T47D (cell line): ENCODE measurements at regions not wholly inside any gene's neighbourhood (a gene's known extent, or its start where the extent isn't known, plus 50 kb on each side); places are given as distances from the start of the nearest gene placed in this dataset.
A peak's percentile ranks its signal among the peaks of the same experiment; 100 is the strongest.

Experiments used
- DNase-seq, 2 experiments: peaks; one replicate each; pipeline versions ENCODE4 v3.0.0 to v3.0.0-alpha.2; 2011 to 2012; ENCODE audit warnings: low read depth in 1 of 2, low spot score in 1 of 2
- JUND ChIP-seq: IDR thresholded peaks from 2 replicates; pipeline ENCODE4 v1.6.1; 2012; ENCODE audit warnings: low read depth
- in situ Hi-C: cut with HindIII; loops from 2 replicates; pipeline ENCODE4 v1.10.0; 2016; ENCODE audit warnings: low sequenced_read_pairs, low pct_unique_long_range_greater_than_20kb

DNA sequence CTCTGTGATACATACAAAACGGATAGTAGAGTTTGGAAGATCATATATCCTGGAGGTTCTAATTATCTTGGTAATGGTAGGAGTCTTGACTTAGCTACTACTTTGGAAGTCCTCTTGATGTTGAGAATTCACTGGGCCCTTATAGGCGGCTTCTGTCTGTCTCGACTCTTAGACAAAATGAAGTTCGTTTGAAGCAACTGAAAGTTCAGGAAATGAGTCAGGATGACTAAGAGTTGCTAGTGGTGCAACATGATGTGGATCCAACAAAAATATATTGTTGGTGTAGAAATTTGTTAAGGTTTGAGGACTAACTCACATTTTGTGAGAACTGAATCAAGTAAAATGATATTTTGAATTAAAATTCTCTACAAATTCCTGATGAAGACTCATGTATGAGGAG lies 272.7 kb downstream of the AEBP2 start:
- no peak for TF ChIP-seq JUND
- in situ Hi-C loops: no loop called here
- DNase-seq: no peak

DNA sequence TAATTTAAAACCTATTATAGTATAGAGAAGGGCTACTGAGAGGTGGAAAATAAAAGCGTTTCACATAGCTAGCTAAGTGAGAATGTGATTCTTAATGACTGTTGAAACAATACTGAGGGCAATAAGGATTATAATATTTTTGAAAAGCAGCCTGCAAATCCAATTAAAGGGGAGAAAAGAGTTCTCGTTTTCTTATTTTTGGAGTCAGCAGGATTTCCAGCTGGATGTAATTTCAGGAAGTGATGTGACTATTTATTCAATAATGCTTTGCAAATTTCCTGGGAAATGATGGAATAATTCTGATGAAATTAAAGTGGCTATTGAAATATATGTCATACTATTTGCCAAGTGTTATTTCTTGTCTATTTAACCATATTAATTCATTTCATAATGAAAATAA lies 279.1 kb downstream of the AEBP2 start:
- DNase-seq: no peak
- in situ Hi-C loops: no loop called here
- no peak for TF ChIP-seq JUND

DNA sequence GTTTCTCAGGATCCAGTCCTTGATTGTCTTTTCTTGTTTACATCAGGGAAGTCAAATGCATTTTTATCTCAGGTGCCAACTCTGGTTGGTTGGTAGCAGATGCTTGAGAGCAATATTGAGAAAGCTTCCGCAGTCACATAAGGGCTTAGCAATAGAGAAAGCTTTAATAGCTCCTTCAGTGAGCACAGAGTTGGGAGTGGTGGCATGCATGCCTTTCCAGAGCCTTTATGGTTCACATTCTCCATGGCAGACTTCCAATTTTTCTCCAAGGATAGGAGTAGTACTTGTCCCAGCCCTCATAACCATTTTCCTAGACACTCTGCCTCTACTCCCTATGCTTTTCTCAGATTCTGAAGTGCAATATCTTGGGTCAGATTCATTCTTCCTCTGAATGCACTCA lies 280.4 kb downstream of the AEBP2 start:
- in situ Hi-C loops: no loop called here
- no peak for TF ChIP-seq JUND
- DNase-seq: peak in 1 of 2 experiments; percentile 19

DNA sequence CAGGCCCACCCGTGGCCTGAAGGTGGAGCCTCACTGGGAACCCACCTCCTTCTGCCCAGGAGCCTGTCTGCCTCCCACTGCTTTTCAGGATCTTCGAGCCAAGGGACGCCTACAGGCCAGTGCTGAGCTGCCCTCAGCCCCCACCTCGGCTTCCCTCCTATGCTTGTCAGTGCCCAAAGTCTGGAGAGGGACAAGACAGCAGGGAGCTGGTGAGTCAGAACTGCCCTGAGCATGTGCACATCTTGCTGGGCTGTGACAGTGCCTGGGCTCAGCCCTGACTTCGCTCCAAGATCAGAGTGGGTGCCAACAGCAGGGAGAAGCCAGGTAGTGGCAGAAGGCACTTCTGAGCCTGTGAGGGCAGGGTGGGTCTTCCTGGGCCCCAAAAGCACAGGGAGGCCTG lies 286.8 kb downstream of the AEBP2 start:
- in situ Hi-C loops: no loop called here
- TF ChIP-seq JUND: no peak
- no peak for DNase-seq

DNA sequence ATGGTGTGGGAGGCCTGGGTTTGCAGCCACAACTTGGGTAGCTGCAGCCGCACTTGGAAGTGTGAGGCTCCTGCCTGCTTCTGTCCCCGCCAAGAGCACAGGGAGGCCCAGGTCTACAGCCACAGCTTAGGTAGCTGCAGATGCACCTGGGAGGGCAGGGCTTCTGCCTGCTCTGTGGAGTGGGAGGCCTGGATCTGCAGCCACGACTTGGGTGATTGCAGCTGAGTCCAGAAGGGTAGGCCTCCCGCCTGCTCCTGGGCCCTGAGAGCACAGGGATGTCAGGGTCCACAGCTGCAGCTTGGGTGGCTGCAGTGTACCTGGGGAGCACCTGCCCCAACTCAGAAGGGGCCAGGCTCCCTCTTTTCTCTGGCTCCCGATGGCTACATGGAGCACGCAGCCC lies 287.3 kb downstream of the AEBP2 start:
- in situ Hi-C loops: no loop called here
- DNase-seq: no peak
- TF ChIP-seq JUND: no peak

DNA sequence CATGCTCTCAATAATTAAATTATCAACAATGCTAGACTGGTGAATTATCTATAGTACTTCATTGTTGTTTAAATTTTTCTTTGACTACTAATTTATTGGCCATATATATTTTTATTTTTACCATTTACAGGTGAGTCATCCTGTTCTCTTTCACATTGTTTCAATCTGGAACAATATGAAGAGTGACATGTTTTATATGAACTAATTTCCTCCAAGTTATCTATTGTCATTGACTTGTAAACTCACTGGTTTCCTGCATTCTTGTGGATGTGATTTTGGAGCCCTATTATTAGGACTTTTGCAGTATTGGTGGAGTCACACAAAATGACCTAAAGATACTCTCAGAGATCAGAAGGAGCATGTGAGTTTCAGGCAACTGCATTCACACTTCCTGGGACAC lies 297.7 kb downstream of the AEBP2 start:
- TF ChIP-seq JUND: no peak
- DNase-seq: no peak
- in situ Hi-C loops: no loop called here

DNA sequence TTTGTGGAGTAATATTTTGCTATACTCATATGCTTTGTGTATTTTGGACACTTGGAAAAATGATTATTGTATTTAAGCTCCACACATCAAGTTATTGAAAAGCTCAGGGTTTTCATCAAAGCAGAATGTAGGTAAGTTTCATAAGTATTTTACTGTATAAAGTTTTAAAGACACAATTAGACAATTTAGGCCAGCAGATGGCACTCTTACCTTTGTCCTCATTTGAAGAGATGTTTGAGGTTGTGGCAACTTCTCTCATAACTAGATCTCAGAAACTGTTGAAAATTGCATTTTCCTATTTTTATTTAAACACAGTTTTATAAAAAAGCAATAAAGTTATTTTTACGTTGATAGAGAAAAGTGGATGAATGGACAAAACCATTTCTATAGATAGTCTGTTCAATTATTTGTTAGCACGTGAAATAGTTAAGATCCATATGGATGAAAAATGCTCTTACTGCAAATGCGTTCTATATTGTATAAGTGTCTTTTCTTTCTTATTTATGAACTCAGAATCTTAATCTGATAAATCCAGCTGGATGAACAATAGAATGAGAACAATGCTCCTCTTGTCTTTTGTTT lies 300.0 kb downstream of the AEBP2 start:
- in situ Hi-C loops: no loop called here
- peak; percentile 53 to 72 for DNase-seq
- TF ChIP-seq JUND: no peak

DNA sequence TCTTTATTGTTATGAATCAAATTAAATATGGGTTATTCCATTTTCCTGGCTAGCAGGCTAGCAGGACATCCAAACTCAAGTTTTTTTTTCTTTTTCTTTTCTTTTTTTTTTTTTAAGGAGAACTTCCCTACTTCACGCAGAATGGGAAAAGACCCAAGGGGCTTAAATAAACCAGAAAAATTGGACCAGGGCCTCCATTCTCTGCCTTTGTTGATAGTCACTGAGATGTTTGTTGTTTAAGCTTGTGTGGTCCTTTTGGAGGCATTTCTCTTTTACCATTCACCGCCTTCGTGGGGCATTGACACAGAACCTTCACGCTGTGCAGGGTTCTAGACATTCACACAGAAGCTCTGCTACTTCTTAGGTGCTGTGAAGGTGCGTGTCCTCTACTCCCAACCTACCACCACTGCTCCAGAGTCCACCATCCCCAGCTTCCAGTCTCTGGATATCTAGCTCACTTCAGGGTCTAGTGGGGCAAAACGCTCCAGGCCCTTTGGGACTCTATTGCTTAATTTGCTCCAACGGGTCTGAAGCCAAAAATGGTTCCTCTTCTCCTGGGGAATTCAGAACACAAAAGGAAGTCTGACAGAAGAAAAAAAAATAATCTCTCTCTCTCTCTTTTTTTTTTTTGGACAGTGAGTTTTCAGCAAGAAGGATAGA lies 301.3 kb downstream of the AEBP2 start:
- in situ Hi-C loops: no loop called here
- no peak for DNase-seq
- TF ChIP-seq JUND: no peak

DNA sequence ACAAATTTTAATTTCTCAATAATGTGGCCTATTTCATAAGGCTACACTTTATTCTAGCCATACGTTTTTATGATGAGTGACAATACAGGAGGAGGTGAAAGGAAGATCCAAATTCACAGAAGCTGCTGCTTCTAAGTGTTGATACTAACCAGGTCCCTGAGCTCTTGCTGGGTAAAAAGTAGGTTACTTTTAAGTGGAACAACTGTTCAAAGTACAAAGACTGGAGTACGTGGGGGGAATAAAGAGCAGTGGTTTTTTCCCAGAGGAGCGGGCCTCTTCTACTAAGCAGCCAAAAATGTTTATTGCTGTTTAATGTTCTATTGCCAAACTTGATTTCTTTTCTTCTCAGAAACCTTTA lies 301.8 kb downstream of the AEBP2 start:
- in situ Hi-C loops: no loop called here
- TF ChIP-seq JUND: no peak
- DNase-seq: no peak

DNA sequence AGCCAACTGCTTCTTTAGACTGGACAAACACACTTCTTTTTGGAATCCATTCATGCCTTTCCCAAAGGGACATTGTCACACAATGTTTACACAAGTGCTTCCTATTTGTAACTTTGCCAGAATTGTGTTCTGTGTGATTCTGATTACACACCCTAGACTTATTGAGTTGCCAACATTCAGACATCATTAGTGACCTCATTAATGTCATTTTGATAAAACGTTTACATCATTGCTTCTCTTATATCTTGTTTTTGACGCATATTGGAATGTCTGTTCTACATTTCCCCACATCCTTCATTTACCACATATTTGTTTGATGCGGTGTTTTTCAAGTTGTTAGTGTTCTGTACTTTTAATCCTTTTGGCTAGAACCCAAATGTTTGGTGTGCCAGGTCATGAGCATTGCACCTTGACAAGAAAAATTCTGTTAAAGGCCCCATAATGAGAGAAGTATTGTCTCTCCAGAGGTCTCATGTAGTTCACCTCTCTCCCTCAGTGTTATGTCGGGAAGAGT lies 305.5 kb downstream of the AEBP2 start:
- TF ChIP-seq JUND: no peak
- no peak for DNase-seq
- in situ Hi-C loops: no loop called here

DNA sequence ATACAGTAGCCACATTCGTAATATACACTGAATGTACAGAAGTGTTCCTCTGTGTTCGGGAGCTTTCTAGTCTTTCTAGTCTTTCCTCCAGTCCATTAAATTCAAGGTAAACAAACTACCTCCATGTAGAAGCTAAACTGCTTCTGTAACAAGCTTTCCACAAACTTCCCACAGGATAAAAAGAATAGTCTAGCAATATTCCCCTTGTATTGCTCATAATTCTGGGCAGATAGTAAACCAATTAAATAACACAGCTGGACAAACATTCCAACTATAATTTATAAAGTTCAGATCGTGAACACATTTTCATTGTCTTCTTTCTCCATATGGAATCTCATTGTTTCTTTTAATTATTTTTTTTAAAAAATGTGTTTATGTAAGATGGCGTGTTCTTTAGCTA lies 307.2 kb downstream of the AEBP2 start:
- no peak for TF ChIP-seq JUND
- in situ Hi-C loops: no loop called here
- no peak for DNase-seq

DNA sequence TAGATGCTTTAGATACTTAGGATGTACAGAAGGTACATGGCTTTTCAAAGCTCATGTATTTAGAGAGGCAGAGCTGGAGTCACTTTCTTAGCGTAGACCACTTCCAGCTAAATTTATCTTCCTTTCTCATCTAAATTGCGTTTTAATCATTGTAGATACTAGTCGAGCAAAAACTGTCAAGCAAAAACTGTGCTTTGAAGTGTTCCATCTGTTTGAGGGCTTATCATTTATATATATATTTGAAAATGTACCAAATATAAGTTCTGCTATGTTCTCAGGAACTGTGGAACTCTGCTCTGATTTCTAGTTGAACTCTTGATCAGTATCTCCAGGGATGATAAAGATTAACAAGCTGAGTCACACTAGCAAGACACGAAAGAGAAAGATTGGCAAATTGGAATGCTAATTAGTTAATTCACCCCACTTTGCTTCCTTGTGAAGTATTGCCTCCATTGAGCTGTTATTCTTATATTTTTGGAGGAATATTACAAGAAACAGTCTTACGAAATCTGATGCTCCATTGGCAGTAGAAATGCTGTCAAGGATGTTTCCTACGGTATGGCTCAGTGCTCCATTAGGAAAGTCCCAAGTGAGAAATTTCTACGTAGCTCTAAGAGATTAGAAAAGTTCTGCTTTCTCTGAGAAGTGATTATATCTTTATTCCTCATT lies 310.7 kb downstream of the AEBP2 start:
- DNase-seq: no peak
- in situ Hi-C loops: no loop called here
- TF ChIP-seq JUND: no peak

DNA sequence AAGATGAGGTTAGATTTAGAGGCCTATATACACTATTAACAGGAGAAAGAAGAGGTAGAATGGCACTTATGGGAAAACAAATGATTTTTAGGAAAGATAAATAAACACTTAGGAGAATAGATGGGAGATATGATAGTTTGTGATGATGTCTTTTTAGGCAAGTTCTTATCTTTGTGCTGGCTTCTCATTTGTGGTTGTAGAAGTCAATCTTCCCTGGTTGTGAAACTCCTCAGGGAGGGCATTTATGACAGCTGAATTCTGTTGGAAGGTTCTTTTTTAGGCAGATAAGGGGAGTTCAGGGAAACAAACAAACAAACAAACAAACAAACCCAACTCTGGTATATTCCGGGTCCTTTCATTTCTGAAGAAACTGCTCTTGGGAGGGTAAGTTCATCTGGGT lies 311.8 kb downstream of the AEBP2 start:
- in situ Hi-C loops: no loop called here
- no peak for DNase-seq
- no peak for TF ChIP-seq JUND
